Astrocyte (in vitro differentiated cells and primary cell): ENCODE measurements at regions not wholly inside any gene's neighbourhood (a gene's known extent, or its start where the extent isn't known, plus 50 kb on each side); places are given as distances from the start of the nearest gene placed in this dataset.

Source experiments
- DNase-seq: peaks from one replicate; pipeline ENCODE4 v3.0.0-alpha.2; 2010; ENCODE audit warnings: low read depth
- FAIRE-seq: peaks from 2 replicates; lab custom pipeline; 2011; peaks lifted over from hg19 to GRCh38; lab: Jason Lieb, UNC
- H2AFZ ChIP-seq: 2 replicates; pipeline ENCODE4 v1.6.0; 2012; ENCODE audit warnings: low read depth, low read length, inconsistent platforms
- H3K27ac ChIP-seq: 2 replicates; pipeline ENCODE4 v1.5.1; 2011; ENCODE audit warnings: low read depth, low read length, inconsistent platforms
- H3K27me3 ChIP-seq: 2 replicates; pipeline ENCODE4 v1.6.0; 2011; ENCODE audit warnings: low read length, inconsistent platforms; ENCODE audit not compliant: insufficient read depth
- H3K36me3 ChIP-seq: 2 replicates; pipeline ENCODE4 v1.5.1; 2011; ENCODE audit warnings: low read length, inconsistent platforms; ENCODE audit not compliant: insufficient read depth
- H3K4me1 ChIP-seq: 2 replicates; pipeline ENCODE4 v1.5.1; 2011; ENCODE audit warnings: low read length, inconsistent platforms; ENCODE audit not compliant: insufficient read depth
- H3K4me2 ChIP-seq: 2 replicates; pipeline ENCODE4 v1.6.0; 2012; ENCODE audit warnings: low read length, inconsistent platforms
- H3K4me3 ChIP-seq: 2 replicates; pipeline ENCODE4 v1.5.1; 2011; ENCODE audit warnings: low read depth, mild to moderate bottlenecking, low read length, inconsistent platforms; ENCODE audit not compliant: insufficient read depth
- H3K79me2 ChIP-seq: 2 replicates; pipeline ENCODE4 v1.6.0; 2012; ENCODE audit warnings: mild to moderate bottlenecking, low read length, inconsistent platforms; ENCODE audit not compliant: insufficient read depth
- H3K9ac ChIP-seq: 2 replicates; pipeline ENCODE4 v1.6.0; 2012; ENCODE audit warnings: mild to moderate bottlenecking, low read length, inconsistent platforms
- H3K9me3 ChIP-seq: 2 replicates; pipeline ENCODE4 v1.5.1; 2012; ENCODE audit warnings: low read depth, mild to moderate bottlenecking, low read length, inconsistent platforms; ENCODE audit not compliant: insufficient read depth
- H4K20me1 ChIP-seq: 2 replicates; pipeline ENCODE4 v1.6.0; 2012; ENCODE audit warnings: low read length, inconsistent platforms; ENCODE audit not compliant: insufficient read depth
- H3K27ac Mint-ChIP-seq: one replicate; pipeline ENCODE4 v1.8.0; 2021; ENCODE audit warnings: mild to moderate bottlenecking, mixed read lengths; ENCODE audit not compliant: unreplicated experiment
- H3K27me3 Mint-ChIP-seq: one replicate; pipeline ENCODE4 v1.8.0; 2021; ENCODE audit warnings: low read depth, mixed read lengths; ENCODE audit not compliant: unreplicated experiment
- H3K36me3 Mint-ChIP-seq: one replicate; pipeline ENCODE4 v1.8.0; 2021; ENCODE audit warnings: low read depth, mixed read lengths; ENCODE audit not compliant: unreplicated experiment
- H3K4me1 Mint-ChIP-seq: one replicate; pipeline ENCODE4 v1.8.0; 2021; ENCODE audit warnings: low read depth, mixed read lengths; ENCODE audit not compliant: unreplicated experiment
- H3K4me3 Mint-ChIP-seq: one replicate; pipeline ENCODE4 v1.8.0; 2021; ENCODE audit warnings: mild to moderate bottlenecking, moderate library complexity, mixed read lengths; ENCODE audit not compliant: unreplicated experiment
- H3K9me3 Mint-ChIP-seq: one replicate; pipeline ENCODE4 v1.8.0; 2021; ENCODE audit warnings: mild to moderate bottlenecking, mixed read lengths; ENCODE audit not compliant: unreplicated experiment
- CTCF ChIP-seq: IDR thresholded peaks from 2 replicates; pipeline ENCODE4 v1.5.1; 2011; ENCODE audit warnings: low read depth, mild to moderate bottlenecking, inconsistent platforms, low read length, moderate library complexity; ENCODE audit not compliant: insufficient read depth
- EZH2 ChIP-seq: IDR thresholded peaks from 2 replicates; pipeline ENCODE4 v1.6.1; 2012; ENCODE audit warnings: mild to moderate bottlenecking, low read length, inconsistent platforms; ENCODE audit not compliant: insufficient read depth

GRCh38 chr13:42487221-42487620 is 86.7 kb upstream of the TNFSF11 start:
- no peak for FAIRE-seq

GRCh38 chr13:42490676-42491075 is 83.3 kb upstream of the TNFSF11 start:
- Histone ChIP-seq H3K4me1 (peaks cover 19% of the 10 kb centered on the region), H2AFZ (no peak overlapping the region), H3K27me3 (peaks cover 10% of the 10 kb centered on the region), H3K79me2 (no peaks in the 10 kb centered on the region), H4K20me1 (no peaks in the 10 kb centered on the region), H3K9me3 (no peaks in the 10 kb centered on the region), H3K36me3 (no peaks in the 10 kb centered on the region), H3K4me2 (no peak overlapping the region), H3K27ac (no peak overlapping the region), H3K9ac (no peak overlapping the region), H3K4me3 (no peak overlapping the region)
- no peaks in the 10 kb centered on the region for H3K36me3 Mint-ChIP-seq
- no peak overlapping the region for H3K4me3 Mint-ChIP-seq
- FAIRE-seq: no peak
- peaks cover 2% of the 10 kb centered on the region for H3K9me3 Mint-ChIP-seq
- no peak overlapping the region for H3K27ac Mint-ChIP-seq
- no peaks in the 10 kb centered on the region for H3K27me3 Mint-ChIP-seq
- DNase-seq: no peak
- H3K4me1 Mint-ChIP-seq: peaks cover 14% of the 10 kb centered on the region
- no peak for TF ChIP-seq EZH2
- no peak for TF ChIP-seq CTCF

More at GRCh38 chr13:42487221-42487620, 86.7 kb upstream of the TNFSF11 start:
- H3K9me3 ChIP-seq: no peaks in the 10 kb centered on the region
- peaks cover 19% of the 10 kb centered on the region for H3K4me1 ChIP-seq
- H3K4me2 ChIP-seq: peak overlapping the region; percentile 76
- Mint-ChIP-seq H3K4me3 (no peak overlapping the region), H3K27me3 (no peaks in the 10 kb centered on the region), H3K9me3 (no peaks in the 10 kb centered on the region), H3K36me3 (no peaks in the 10 kb centered on the region), H3K4me1 (peaks cover 14% of the 10 kb centered on the region), H3K27ac (no peak overlapping the region)
- H2AFZ ChIP-seq: no peak overlapping the region
- DNase-seq: peak; percentile 35
- H4K20me1 ChIP-seq: no peaks in the 10 kb centered on the region
- TF ChIP-seq EZH2 (no peak), CTCF (no peak)
- H3K27me3 ChIP-seq: peaks cover 14% of the 10 kb centered on the region
- H3K27ac ChIP-seq: peak overlapping the region; percentile 88
- H3K36me3 ChIP-seq: no peaks in the 10 kb centered on the region
- H3K4me3 ChIP-seq: no peak overlapping the region
- H3K9ac ChIP-seq: peak overlapping the region; percentile 68
- H3K79me2 ChIP-seq: no peaks in the 10 kb centered on the region

DNA sequence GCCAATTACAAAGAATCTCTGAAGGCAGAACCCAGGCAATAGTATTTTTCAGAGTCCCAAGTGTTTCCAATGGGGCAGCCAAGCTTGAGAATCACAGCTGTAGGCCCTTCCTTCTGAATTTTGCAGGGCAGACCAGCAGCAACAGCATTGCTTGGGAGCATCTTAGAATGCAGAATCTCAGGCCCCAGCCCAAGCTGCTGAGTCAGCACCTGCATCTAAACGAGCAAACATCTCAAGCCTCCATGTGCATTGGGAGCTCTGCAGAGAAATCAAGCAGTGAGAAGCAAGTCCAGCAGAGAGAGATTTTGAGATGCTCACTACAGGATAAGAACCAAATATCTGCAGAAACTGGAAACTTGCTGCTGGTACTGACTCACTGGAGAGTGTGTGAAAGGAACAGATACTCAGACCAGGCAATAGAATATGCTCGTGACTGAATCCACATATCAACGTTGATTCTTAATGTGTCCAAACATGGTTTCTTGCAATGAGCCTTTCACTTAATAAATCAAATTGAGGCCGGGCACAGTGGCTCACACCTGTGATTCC is 81.5 kb upstream of the TNFSF11 start:
- no peak for DNase-seq
- Histone ChIP-seq H3K27me3 (peaks cover 10% of the 10 kb centered on the region), H4K20me1 (no peaks in the 10 kb centered on the region), H3K9me3 (no peaks in the 10 kb centered on the region), H3K9ac (no peak overlapping the region), H3K4me2 (no peak overlapping the region), H3K27ac (no peak overlapping the region), H3K4me1 (peaks cover 9% of the 10 kb centered on the region), H3K36me3 (no peaks in the 10 kb centered on the region), H3K79me2 (no peaks in the 10 kb centered on the region), H3K4me3 (no peak overlapping the region), H2AFZ (no peak overlapping the region)
- Mint-ChIP-seq H3K9me3 (peaks cover 4% of the 10 kb centered on the region), H3K27ac (no peak overlapping the region), H3K4me3 (no peak overlapping the region), H3K36me3 (no peaks in the 10 kb centered on the region), H3K27me3 (no peaks in the 10 kb centered on the region), H3K4me1 (peaks cover 5% of the 10 kb centered on the region)
- TF ChIP-seq CTCF (no peak), EZH2 (no peak)
- no peak for FAIRE-seq
